ENCODE measurements at regions not wholly inside any gene's neighbourhood (a gene's known extent, or its start where the extent isn't known, plus 50 kb on each side); places are given as distances from the start of the nearest gene placed in this dataset.

GRCh38 chrX:42597481-42597880 is 180.5 kb downstream of the PPP1R2C start:
- Mint-ChIP-seq H3K27ac (no peak overlapping the region), H3K27me3 (no peaks in the 10 kb centered on the region), H3K9me3 (no peaks in the 10 kb centered on the region), H3K4me1 (ENCODE audit: low read depth) (peaks cover 3% of the 10 kb centered on the region), H3K36me3 (ENCODE audit: low read depth) (no peaks in the 10 kb centered on the region), H3K4me3 (no peak overlapping the region)

GRCh38 chrX:42585842-42586621 is 191.9 kb downstream of the PPP1R2C start:
- Mint-ChIP-seq H3K36me3 (ENCODE audit: low read depth) (no peaks in the 10 kb centered on the region), H3K4me1 (ENCODE audit: low read depth) (peaks cover 12% of the 10 kb centered on the region), H3K27ac (peak overlapping the region; percentile 49), H3K9me3 (no peaks in the 10 kb centered on the region), H3K27me3 (no peaks in the 10 kb centered on the region), H3K4me3 (no peak overlapping the region)

GRCh38 chrX:42577936-42578470 is 200.0 kb downstream of the PPP1R2C start:
- H3K9me3 Mint-ChIP-seq, result no peaks in the 10 kb centered on the region
- H3K4me3 Mint-ChIP-seq, result no peak overlapping the region
- no peak overlapping the region for H3K27ac Mint-ChIP-seq
- H3K27me3 Mint-ChIP-seq, result no peaks in the 10 kb centered on the region
- no peaks in the 10 kb centered on the region for H3K36me3 Mint-ChIP-seq (ENCODE audit: low read depth)
- peaks cover 9% of the 10 kb centered on the region for H3K4me1 Mint-ChIP-seq (ENCODE audit: low read depth)

- Mint-ChIP-seq H3K4me3 (no peak overlapping the region), H3K27ac (no peak overlapping the region), H3K9me3 (peaks cover 4% of the 10 kb centered on the region), H3K27me3 (no peaks in the 10 kb centered on the region), H3K36me3 (ENCODE audit: low read depth) (no peaks in the 10 kb centered on the region), H3K4me1 (ENCODE audit: low read depth) (peaks cover 4% of the 10 kb centered on the region)
Measured at GRCh38 chrX:42567268-42567667, 210.7 kb downstream of the PPP1R2C start.

- H3K4me3 Mint-ChIP-seq, result no peak overlapping the region
- no peaks in the 10 kb centered on the region for H3K27me3 Mint-ChIP-seq
- H3K4me1 Mint-ChIP-seq (ENCODE audit: low read depth), result no peaks in the 10 kb centered on the region
- H3K27ac Mint-ChIP-seq, result no peak overlapping the region
- no peaks in the 10 kb centered on the region for H3K36me3 Mint-ChIP-seq (ENCODE audit: low read depth)
- H3K9me3 Mint-ChIP-seq, result no peaks in the 10 kb centered on the region
Measured at GRCh38 chrX:42565739-42566138, 212.2 kb downstream of the PPP1R2C start.

- Mint-ChIP-seq H3K4me3 (no peak overlapping the region), H3K27me3 (no peaks in the 10 kb centered on the region), H3K4me1 (ENCODE audit: low read depth) (peaks cover 17% of the 10 kb centered on the region), H3K27ac (no peak overlapping the region), H3K9me3 (peaks cover 5% of the 10 kb centered on the region), H3K36me3 (ENCODE audit: low read depth) (no peaks in the 10 kb centered on the region)
Measured at GRCh38 chrX:42546800-42547199, 231.2 kb downstream of the PPP1R2C start.

GRCh38 chrX:42544883-42545282 is 233.1 kb downstream of the PPP1R2C start:
- peak overlapping the region; percentile 26 for H3K27ac Mint-ChIP-seq
- H3K9me3 Mint-ChIP-seq, result peaks cover 5% of the 10 kb centered on the region
- H3K4me1 Mint-ChIP-seq (ENCODE audit: low read depth), result peaks cover 13% of the 10 kb centered on the region
- no peaks in the 10 kb centered on the region for H3K27me3 Mint-ChIP-seq
- no peak overlapping the region for H3K4me3 Mint-ChIP-seq
- H3K36me3 Mint-ChIP-seq (ENCODE audit: low read depth), result no peaks in the 10 kb centered on the region

GRCh38 chrX:42541554-42541953 is 236.4 kb downstream of the PPP1R2C start:
- Mint-ChIP-seq H3K4me3 (no peak overlapping the region), H3K4me1 (ENCODE audit: low read depth) (peaks cover 24% of the 10 kb centered on the region), H3K27ac (no peak overlapping the region), H3K9me3 (peaks cover 5% of the 10 kb centered on the region), H3K27me3 (no peaks in the 10 kb centered on the region), H3K36me3 (ENCODE audit: low read depth) (no peaks in the 10 kb centered on the region)

GRCh38 chrX:42540146-42540545 is 237.8 kb downstream of the PPP1R2C start:
- H3K27me3 Mint-ChIP-seq, result no peaks in the 10 kb centered on the region
- H3K9me3 Mint-ChIP-seq, result peaks cover 5% of the 10 kb centered on the region
- H3K4me1 Mint-ChIP-seq (ENCODE audit: low read depth), result peaks cover 20% of the 10 kb centered on the region
- no peak overlapping the region for H3K4me3 Mint-ChIP-seq
- no peak overlapping the region for H3K27ac Mint-ChIP-seq
- no peaks in the 10 kb centered on the region for H3K36me3 Mint-ChIP-seq (ENCODE audit: low read depth)

GRCh38 chrX:42538405-42538804 is 239.6 kb downstream of the PPP1R2C start:
- no peaks in the 10 kb centered on the region for H3K36me3 Mint-ChIP-seq (ENCODE audit: low read depth)
- peaks cover 11% of the 10 kb centered on the region for H3K4me1 Mint-ChIP-seq (ENCODE audit: low read depth)
- no peak overlapping the region for H3K27ac Mint-ChIP-seq
- H3K9me3 Mint-ChIP-seq, result no peaks in the 10 kb centered on the region
- no peak overlapping the region for H3K4me3 Mint-ChIP-seq
- no peaks in the 10 kb centered on the region for H3K27me3 Mint-ChIP-seq

GRCh38 chrX:42536286-42536685 is 241.7 kb downstream of the PPP1R2C start:
- H3K4me3 Mint-ChIP-seq, result no peak overlapping the region
- no peaks in the 10 kb centered on the region for H3K9me3 Mint-ChIP-seq
- H3K27me3 Mint-ChIP-seq, result no peaks in the 10 kb centered on the region
- H3K36me3 Mint-ChIP-seq (ENCODE audit: low read depth), result no peaks in the 10 kb centered on the region
- H3K4me1 Mint-ChIP-seq (ENCODE audit: low read depth), result peaks cover 15% of the 10 kb centered on the region
- H3K27ac Mint-ChIP-seq, result no peak overlapping the region

- no peaks in the 10 kb centered on the region for H3K36me3 Mint-ChIP-seq (ENCODE audit: low read depth)
- H3K9me3 Mint-ChIP-seq, result no peaks in the 10 kb centered on the region
- H3K27me3 Mint-ChIP-seq, result no peaks in the 10 kb centered on the region
- no peak overlapping the region for H3K27ac Mint-ChIP-seq
- H3K4me3 Mint-ChIP-seq, result no peak overlapping the region
- H3K4me1 Mint-ChIP-seq (ENCODE audit: low read depth), result peaks cover 19% of the 10 kb centered on the region
Measured at GRCh38 chrX:42535233-42535632, 242.7 kb downstream of the PPP1R2C start.

GRCh38 chrX:42533761-42534160 is 244.2 kb downstream of the PPP1R2C start:
- Mint-ChIP-seq H3K9me3 (no peaks in the 10 kb centered on the region), H3K36me3 (ENCODE audit: low read depth) (no peaks in the 10 kb centered on the region), H3K27me3 (no peaks in the 10 kb centered on the region), H3K27ac (no peak overlapping the region), H3K4me1 (ENCODE audit: low read depth) (peaks cover 19% of the 10 kb centered on the region), H3K4me3 (no peak overlapping the region)

- peaks cover 9% of the 10 kb centered on the region for H3K4me1 Mint-ChIP-seq (ENCODE audit: low read depth)
- H3K9me3 Mint-ChIP-seq, result no peaks in the 10 kb centered on the region
- no peak overlapping the region for H3K4me3 Mint-ChIP-seq
- H3K27me3 Mint-ChIP-seq, result no peaks in the 10 kb centered on the region
- H3K36me3 Mint-ChIP-seq (ENCODE audit: low read depth), result no peaks in the 10 kb centered on the region
- no peak overlapping the region for H3K27ac Mint-ChIP-seq
Measured at GRCh38 chrX:42531441-42531840, 246.5 kb downstream of the PPP1R2C start.

- no peaks in the 10 kb centered on the region for H3K27me3 Mint-ChIP-seq
- H3K27ac Mint-ChIP-seq, result no peak overlapping the region
- no peak overlapping the region for H3K4me3 Mint-ChIP-seq
- peaks cover 9% of the 10 kb centered on the region for H3K4me1 Mint-ChIP-seq (ENCODE audit: low read depth)
- H3K9me3 Mint-ChIP-seq, result no peaks in the 10 kb centered on the region
- no peaks in the 10 kb centered on the region for H3K36me3 Mint-ChIP-seq (ENCODE audit: low read depth)
Measured at GRCh38 chrX:42530027-42530426, 247.9 kb downstream of the PPP1R2C start.

- H3K4me3 Mint-ChIP-seq, result no peak overlapping the region
- H3K9me3 Mint-ChIP-seq, result no peaks in the 10 kb centered on the region
- no peaks in the 10 kb centered on the region for H3K4me1 Mint-ChIP-seq (ENCODE audit: low read depth)
- no peaks in the 10 kb centered on the region for H3K36me3 Mint-ChIP-seq (ENCODE audit: low read depth)
- no peak overlapping the region for H3K27ac Mint-ChIP-seq
- H3K27me3 Mint-ChIP-seq, result no peaks in the 10 kb centered on the region
Measured at GRCh38 chrX:42524379-42524778, 253.6 kb downstream of the PPP1R2C start.

All from stimulated activated naive CD8-positive, alpha-beta T cell treated with anti-CD3 and anti-CD28 coated beads, Interleukin-15, Interleukin-2, amounts not matched to agents 100 ng/mL and 50 ng/mL, for 24 hours (primary cell).